ENCODE measurements at regions not wholly inside any gene's neighbourhood (a gene's known extent, or its start where the extent isn't known, plus 50 kb on each side); places are given as distances from the start of the nearest gene placed in this dataset.
"Not testable (repeated sequence)": the region's sequence is repeated elsewhere in the genome, so short reads cannot be mapped to it uniquely, and the experiment has no call there.

DNA sequence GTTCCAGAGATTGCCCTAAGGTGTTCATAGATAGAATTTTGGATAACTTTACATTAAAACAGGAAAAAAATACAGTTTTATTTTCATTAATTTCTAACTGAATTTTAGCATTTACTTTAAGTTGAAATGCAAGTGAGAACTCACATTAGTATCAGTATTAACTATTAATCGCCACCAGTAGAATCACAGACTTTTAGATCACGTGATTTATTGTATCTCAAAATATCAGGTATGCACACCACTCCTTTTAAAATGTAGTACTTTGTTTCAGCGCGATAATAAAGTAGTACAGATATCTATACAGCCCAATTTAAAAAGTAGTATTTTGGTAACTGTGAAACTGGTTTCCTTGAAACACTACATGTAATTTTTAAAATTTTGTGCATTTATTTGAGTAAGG, 978.7 kb downstream of the DNAH5 start:
- Mint-ChIP-seq H3K9me3 (peaks cover 7% of the 10 kb centered on the region), H3K36me3 (ENCODE audit: low read depth) (no peaks in the 10 kb centered on the region), H3K27me3 (no peaks in the 10 kb centered on the region), H3K4me1 (ENCODE audit: low read depth) (no peaks in the 10 kb centered on the region), H3K4me3 (no peak overlapping the region), H3K27ac (no peak overlapping the region)

DNA sequence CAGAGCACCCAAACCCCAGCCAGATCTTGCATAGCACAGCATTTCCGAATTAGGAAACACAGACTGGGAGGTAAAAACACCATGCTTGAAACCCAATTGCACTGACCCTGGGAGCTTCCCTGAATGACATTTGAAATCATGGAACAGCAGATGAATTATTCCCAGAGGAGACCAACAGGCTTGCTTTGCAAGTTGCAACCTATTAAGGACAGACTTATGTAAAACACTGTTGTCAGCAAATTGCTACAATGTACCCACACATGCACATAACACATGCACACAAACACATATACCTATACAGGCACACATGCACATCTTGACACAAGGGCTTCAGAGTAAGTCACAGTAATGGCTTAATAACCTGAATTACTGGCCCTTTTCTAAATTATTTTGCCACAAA, 984.8 kb downstream of the DNAH5 start:
- Mint-ChIP-seq H3K27me3 (no peaks in the 10 kb centered on the region), H3K4me3 (no peak overlapping the region), H3K9me3 (no peaks in the 10 kb centered on the region), H3K4me1 (ENCODE audit: low read depth) (no peaks in the 10 kb centered on the region), H3K27ac (no peak overlapping the region), H3K36me3 (ENCODE audit: low read depth) (no peaks in the 10 kb centered on the region)

DNA sequence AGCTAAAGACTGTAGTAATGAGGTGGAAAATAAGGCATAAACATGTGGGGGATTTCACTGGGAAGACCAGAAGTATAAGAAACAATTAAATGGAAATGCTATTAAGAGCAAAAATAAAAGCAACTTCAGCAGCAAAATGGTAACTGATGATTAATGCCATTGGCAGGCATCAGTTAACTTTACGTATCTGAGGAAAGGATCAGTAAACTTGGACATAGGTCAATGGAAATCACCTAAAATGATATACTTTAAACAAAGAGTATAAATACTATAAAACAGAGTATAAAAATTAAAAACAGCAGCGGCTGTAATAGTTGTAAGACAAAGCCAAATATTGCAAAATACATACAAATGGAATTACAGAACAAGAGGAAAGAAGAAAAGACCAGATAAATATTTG, 992.1 kb downstream of the DNAH5 start:
- Mint-ChIP-seq H3K4me1 (ENCODE audit: low read depth) (no peaks in the 10 kb centered on the region), H3K27me3 (no peaks in the 10 kb centered on the region), H3K36me3 (ENCODE audit: low read depth) (no peaks in the 10 kb centered on the region), H3K27ac (no peak overlapping the region), H3K9me3 (peaks cover 8% of the 10 kb centered on the region), H3K4me3 (no peak overlapping the region)

DNA sequence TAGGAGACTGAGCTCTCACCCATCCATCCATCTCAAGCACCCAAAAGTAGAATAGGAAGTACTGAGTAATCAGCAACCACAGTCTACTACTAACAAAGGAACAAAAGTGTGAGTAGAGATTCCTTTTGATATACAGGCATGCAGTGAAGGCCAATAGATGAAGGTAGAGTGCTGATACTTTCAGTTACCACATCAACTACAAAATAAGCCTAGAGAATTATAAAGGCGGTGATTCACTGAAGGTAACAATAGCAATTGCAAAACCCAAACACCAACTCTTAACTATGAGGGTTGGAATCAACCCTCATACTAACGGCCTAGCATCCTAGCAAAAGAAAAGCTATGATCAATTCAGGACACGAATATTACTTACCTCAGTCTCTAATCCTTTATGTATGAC, 992.6 kb downstream of the DNAH5 start:
- H3K36me3 Mint-ChIP-seq (ENCODE audit: low read depth), result no peaks in the 10 kb centered on the region
- peaks cover 8% of the 10 kb centered on the region for H3K9me3 Mint-ChIP-seq
- H3K27ac Mint-ChIP-seq, result no peak overlapping the region
- no peak overlapping the region for H3K4me3 Mint-ChIP-seq
- no peaks in the 10 kb centered on the region for H3K27me3 Mint-ChIP-seq
- H3K4me1 Mint-ChIP-seq (ENCODE audit: low read depth), result no peaks in the 10 kb centered on the region

DNA sequence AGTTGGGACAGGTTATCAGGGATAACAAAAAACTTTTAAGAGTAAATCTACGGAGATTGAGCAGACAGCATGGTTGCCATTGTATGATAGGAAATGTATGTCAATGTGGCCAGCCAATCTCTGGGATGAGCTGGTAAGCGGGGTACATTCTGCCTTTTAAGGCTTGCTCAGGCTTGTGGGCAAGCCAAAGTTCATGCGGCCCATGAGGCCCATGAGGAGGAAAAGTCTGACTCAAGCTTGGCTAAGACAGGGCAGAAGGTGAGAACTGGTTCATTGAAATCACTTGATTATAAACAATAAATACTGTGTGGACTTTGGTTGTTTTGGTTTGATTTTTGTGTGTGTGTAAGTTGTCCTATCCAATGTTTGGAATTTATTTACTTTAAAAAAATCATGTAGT, 997.1 kb downstream of the DNAH5 start:
- no peak overlapping the region for H3K4me3 Mint-ChIP-seq
- peaks cover 8% of the 10 kb centered on the region for H3K9me3 Mint-ChIP-seq
- H3K36me3 Mint-ChIP-seq (ENCODE audit: low read depth), result no peaks in the 10 kb centered on the region
- no peak overlapping the region for H3K27ac Mint-ChIP-seq
- no peaks in the 10 kb centered on the region for H3K4me1 Mint-ChIP-seq (ENCODE audit: low read depth)
- H3K27me3 Mint-ChIP-seq, result no peaks in the 10 kb centered on the region

DNA sequence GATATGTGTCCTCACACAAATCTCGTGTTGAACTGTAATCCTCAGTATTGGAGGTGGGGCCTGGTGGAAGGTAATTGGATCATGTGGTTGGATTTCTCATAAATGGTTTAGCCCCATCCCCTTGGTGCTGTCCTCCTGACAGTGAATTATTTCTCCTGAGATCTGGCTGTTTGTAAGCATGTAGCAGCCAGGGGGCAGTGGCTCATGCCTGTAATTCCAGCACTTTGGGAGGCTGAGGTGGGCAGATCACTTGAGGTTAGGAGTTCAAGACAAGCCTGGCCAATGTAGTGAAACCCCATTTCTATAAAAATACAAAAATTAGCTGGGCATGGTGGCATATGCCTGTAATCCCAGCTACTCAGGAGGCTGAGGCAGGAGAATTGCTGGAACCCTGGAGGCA, 999.0 kb downstream of the DNAH5 start:
- not testable (repeated sequence) for H3K4me1 Mint-ChIP-seq (ENCODE audit: low read depth); H3K4me3 Mint-ChIP-seq; H3K27me3 Mint-ChIP-seq; H3K27ac Mint-ChIP-seq; H3K9me3 Mint-ChIP-seq; H3K36me3 Mint-ChIP-seq (ENCODE audit: low read depth)

DNA sequence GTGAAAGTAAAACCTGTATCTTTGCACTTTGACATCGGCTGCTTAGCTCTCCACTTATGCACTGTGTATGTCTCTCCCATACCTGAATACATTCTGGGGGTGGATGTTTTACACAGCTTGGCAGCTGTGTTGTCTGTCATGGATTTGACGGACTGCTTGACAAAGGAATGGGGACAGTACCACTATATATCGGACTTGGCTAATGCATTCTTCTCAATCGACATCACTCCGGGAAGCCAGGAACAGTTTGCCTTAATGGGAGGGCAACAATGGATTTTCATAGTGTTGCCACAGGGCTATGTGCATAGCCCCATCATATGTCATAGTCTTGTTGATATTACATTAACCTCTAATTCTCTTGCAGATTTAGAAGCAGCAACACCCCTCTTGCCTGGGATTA, 1008.3 kb downstream of the DNAH5 start:
- Mint-ChIP-seq H3K9me3 (peaks cover 10% of the 10 kb centered on the region), H3K27me3 (no peaks in the 10 kb centered on the region), H3K27ac (no peak overlapping the region), H3K36me3 (ENCODE audit: low read depth) (no peaks in the 10 kb centered on the region), H3K4me1 (ENCODE audit: low read depth) (no peaks in the 10 kb centered on the region), H3K4me3 (no peak overlapping the region)

DNA sequence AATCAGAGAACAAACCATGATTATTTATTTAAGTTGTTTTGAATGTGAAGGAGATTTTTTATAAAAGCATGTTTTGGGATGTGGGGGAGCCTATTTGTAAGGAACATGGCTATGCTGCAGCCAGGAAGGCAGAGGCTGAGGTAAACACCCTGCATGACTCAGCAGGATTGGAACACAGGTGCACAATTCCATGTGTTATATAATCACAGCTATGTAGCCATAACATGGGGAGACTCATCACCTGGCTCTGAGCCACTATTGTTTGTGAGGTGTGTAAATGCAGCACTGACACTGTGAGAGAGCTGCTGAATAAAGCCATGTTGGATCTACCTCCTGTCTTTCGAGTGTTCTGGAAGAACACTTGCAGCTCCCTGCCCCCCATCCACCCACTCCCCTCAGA, 1009.8 kb downstream of the DNAH5 start:
- Mint-ChIP-seq H3K27me3 (no peaks in the 10 kb centered on the region), H3K36me3 (ENCODE audit: low read depth) (no peaks in the 10 kb centered on the region), H3K4me1 (ENCODE audit: low read depth) (no peaks in the 10 kb centered on the region), H3K9me3 (peaks cover 9% of the 10 kb centered on the region), H3K27ac (no peak overlapping the region), H3K4me3 (no peak overlapping the region)

DNA sequence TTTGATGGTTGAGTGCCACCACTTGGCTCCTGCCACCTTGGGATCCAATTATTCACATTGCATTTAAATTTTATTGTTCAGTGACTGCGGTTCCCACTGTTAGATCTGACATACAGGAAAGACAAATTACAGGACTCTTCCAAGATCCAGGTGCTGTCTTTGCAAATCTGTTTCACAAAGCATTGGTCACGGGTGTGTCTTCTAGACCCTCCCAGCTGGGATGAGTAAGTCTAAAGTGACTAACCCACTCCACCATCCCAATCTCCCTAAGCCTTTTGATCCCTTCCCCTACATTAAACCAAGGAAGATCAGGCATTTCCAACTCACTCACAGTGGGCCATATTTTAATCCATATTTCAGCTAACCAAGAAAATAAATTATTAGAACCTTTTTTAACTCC, 1016.3 kb upstream of the CTNND2 start:
- no peak overlapping the region for H3K4me3 Mint-ChIP-seq
- H3K4me1 Mint-ChIP-seq (ENCODE audit: low read depth), result no peaks in the 10 kb centered on the region
- no peaks in the 10 kb centered on the region for H3K36me3 Mint-ChIP-seq (ENCODE audit: low read depth)
- H3K27me3 Mint-ChIP-seq, result no peaks in the 10 kb centered on the region
- no peak overlapping the region for H3K27ac Mint-ChIP-seq
- peaks cover 11% of the 10 kb centered on the region for H3K9me3 Mint-ChIP-seq

DNA sequence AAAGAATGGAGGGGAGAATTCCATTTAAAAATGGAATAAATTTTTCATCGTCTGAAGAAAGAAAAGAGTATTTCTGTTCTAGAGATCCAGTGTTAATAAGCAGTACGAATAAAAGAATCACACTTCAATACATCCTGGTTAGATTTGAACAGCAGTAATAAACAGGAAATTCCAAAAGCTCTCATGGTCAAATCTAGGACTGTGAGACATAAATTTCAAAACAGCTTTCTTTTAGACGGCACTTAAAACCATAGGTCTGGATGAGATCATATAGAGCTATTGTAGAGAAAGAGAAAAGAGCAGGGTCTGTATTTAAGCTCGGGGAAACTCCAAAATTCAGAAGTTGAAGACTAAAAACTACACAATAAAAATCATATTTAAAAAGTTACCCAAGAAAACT, 1006.9 kb upstream of the CTNND2 start:
- peaks cover 8% of the 10 kb centered on the region for H3K9me3 Mint-ChIP-seq
- H3K27me3 Mint-ChIP-seq, result no peaks in the 10 kb centered on the region
- H3K36me3 Mint-ChIP-seq (ENCODE audit: low read depth), result no peaks in the 10 kb centered on the region
- H3K4me1 Mint-ChIP-seq (ENCODE audit: low read depth), result no peaks in the 10 kb centered on the region
- H3K27ac Mint-ChIP-seq, result no peak overlapping the region
- H3K4me3 Mint-ChIP-seq, result no peak overlapping the region

DNA sequence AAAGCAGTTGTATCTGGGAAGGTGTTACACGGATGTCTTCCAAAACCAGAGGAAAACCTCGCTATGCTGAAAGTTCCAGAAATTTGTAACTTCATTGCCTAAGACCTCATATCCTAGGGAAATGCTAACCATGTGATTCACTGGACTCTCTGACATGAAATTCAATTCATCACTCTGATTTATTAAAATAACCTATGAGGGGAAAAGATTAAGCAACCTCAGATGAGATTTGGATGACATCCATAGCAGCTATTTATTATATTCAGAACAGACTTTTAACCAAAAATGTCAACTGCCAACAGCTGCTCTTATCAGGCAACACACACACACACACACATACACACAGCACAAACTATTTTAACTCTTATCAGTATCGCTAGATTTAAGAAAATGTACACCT, 1006.4 kb upstream of the CTNND2 start:
- Mint-ChIP-seq H3K27me3 (no peaks in the 10 kb centered on the region), H3K4me1 (ENCODE audit: low read depth) (no peaks in the 10 kb centered on the region), H3K9me3 (peaks cover 11% of the 10 kb centered on the region), H3K27ac (no peak overlapping the region), H3K36me3 (ENCODE audit: low read depth) (no peaks in the 10 kb centered on the region), H3K4me3 (no peak overlapping the region)

DNA sequence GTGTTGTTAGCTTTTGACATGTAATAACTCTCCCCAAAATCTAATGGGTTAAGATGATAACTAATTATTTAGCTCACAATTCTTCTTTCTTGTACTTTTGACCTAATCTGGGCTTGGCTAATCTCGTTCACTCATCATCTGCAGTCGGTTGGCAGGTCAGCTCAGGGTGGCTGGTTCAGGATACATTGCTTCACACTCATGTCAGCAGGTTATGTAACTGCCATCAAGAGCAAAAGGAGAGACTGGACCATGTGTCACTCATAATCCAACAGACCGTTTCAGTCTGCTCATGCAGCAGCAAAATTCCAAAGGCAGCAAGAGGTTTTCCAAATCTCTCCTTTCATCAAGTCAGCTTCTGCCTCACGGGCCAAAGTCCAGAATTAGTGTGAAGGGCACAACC, 998.4 kb upstream of the CTNND2 start:
- H3K4me3 Mint-ChIP-seq, result no peak overlapping the region
- no peaks in the 10 kb centered on the region for H3K36me3 Mint-ChIP-seq (ENCODE audit: low read depth)
- H3K4me1 Mint-ChIP-seq (ENCODE audit: low read depth), result no peaks in the 10 kb centered on the region
- H3K27ac Mint-ChIP-seq, result no peak overlapping the region
- peaks cover 15% of the 10 kb centered on the region for H3K9me3 Mint-ChIP-seq
- no peaks in the 10 kb centered on the region for H3K27me3 Mint-ChIP-seq

DNA sequence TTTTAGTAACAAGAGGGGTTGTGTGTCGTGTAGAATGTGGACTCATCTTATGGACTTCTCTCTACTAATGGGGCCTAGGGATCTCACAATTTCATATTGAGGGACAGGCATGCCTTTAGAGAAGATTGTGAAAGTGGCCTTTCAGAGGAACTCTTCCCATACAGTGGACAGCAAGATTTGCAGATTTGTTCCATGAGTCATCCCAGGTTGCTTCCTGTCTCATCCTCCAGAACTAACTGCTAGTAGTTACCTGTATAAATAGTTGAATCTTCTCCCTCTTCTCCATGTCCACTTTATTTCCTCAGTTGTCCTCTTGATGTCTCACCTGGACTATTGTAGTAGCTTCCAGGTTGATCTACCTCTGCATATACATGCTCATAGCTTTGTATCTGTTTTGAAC, 997.5 kb upstream of the CTNND2 start:
- Mint-ChIP-seq H3K36me3 (ENCODE audit: low read depth) (no peaks in the 10 kb centered on the region), H3K4me1 (ENCODE audit: low read depth) (no peaks in the 10 kb centered on the region), H3K9me3 (peaks cover 15% of the 10 kb centered on the region), H3K4me3 (no peak overlapping the region), H3K27ac (no peak overlapping the region), H3K27me3 (no peaks in the 10 kb centered on the region)

DNA sequence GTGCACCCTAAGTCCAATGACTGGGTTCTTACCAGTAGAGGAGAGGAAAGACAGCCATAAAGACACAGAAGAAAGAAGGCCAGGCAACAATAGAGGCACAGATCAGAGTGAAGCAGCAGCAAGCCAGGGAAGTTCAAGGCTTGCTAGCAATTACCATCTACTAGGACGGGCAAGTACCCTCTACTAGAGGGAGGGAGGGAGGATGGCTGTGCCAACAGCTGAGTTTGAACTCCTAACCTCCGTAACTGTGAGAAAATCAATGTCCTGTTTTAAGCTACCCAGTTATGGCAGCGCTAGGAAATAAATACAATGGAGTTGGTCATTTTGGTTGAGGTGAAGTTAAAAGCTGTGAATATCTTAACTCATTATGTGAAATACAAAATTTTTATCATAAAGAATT, 991.8 kb upstream of the CTNND2 start:
- Mint-ChIP-seq H3K36me3 (ENCODE audit: low read depth) (no peaks in the 10 kb centered on the region), H3K4me1 (ENCODE audit: low read depth) (no peaks in the 10 kb centered on the region), H3K27me3 (no peaks in the 10 kb centered on the region), H3K27ac (no peak overlapping the region), H3K9me3 (peaks cover 4% of the 10 kb centered on the region), H3K4me3 (no peak overlapping the region)

DNA sequence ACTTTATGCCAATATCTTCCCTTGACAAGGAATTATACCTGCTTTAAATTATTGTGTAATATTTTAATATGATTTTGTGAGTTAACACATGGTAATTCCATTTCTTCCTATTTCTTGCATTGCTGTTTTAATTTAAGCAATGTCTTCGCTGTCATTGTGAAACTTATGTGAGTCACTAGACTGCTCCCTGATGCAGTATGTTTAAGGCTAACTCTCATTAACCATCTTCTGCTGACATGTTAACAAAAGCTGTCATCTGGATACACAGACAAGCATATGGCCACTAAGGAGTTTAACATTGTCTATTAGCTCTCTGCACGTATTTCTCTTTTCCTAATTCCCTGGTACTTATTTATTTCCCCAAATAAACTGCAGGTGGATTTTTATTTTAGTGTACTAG, 980.8 kb upstream of the CTNND2 start:
- Mint-ChIP-seq H3K9me3 (peaks cover 7% of the 10 kb centered on the region), H3K27ac (no peak overlapping the region), H3K27me3 (no peaks in the 10 kb centered on the region), H3K4me3 (no peak overlapping the region), H3K4me1 (ENCODE audit: low read depth) (no peaks in the 10 kb centered on the region), H3K36me3 (ENCODE audit: low read depth) (no peaks in the 10 kb centered on the region)

DNA sequence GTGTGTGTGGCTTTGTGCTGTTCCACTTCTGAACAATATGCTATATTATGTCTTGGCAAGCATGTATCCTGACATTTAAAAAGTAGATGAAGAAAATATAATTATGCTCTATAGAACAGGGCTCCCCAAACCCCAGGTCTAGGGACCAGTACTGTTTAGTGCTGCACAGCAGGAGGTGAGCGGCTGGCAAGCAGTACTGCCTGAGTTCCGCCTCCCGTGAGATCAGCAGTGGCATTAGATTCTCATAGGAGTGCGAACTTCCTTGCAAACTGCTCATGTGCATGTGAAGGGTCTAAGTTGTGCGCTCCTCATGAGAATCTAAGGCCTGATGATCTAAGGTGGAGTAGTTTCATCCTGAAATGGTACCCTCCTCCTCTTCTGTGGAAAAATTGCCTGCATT, 979.1 kb upstream of the CTNND2 start:
- no peaks in the 10 kb centered on the region for H3K36me3 Mint-ChIP-seq (ENCODE audit: low read depth)
- no peak overlapping the region for H3K4me3 Mint-ChIP-seq
- no peaks in the 10 kb centered on the region for H3K27me3 Mint-ChIP-seq
- H3K27ac Mint-ChIP-seq, result no peak overlapping the region
- no peaks in the 10 kb centered on the region for H3K4me1 Mint-ChIP-seq (ENCODE audit: low read depth)
- peaks cover 7% of the 10 kb centered on the region for H3K9me3 Mint-ChIP-seq

Measured in stimulated activated naive CD8-positive, alpha-beta T cell treated with anti-CD3 and anti-CD28 coated beads, Interleukin-15, Interleukin-2, amounts not matched to agents 100 ng/mL and 50 ng/mL, for 24 hours (primary cell).